Loucy (cell line): ENCODE measurements at regions not wholly inside any gene's neighbourhood (a gene's known extent, or its start where the extent isn't known, plus 50 kb on each side); places are given as distances from the start of the nearest gene placed in this dataset.

ENCODE experiments used
- H2AFZ ChIP-seq: fragments of 200-600 bp; sonication (generic); 2 replicates; pipeline ENCODE4 v1.6.0; 2016; ENCODE audit warnings: antibody characterized with exemption, mild to moderate bottlenecking, low read length, moderate library complexity
- H3F3A ChIP-seq: fragments of 200-600 bp; 2 replicates; pipeline ENCODE4 v1.6.0; 2016; ENCODE audit warnings: antibody characterized with exemption, low read depth, mild to moderate bottlenecking
- H3K27me3 ChIP-seq: fragments of 200-600 bp; sonication (generic); 2 replicates; pipeline ENCODE4 v1.6.1; 2014; ENCODE audit warnings: low read length, mild to moderate bottlenecking; ENCODE audit not compliant: insufficient read depth, poor library complexity, severe bottlenecking
- H3K36me3 ChIP-seq: fragments of 200-600 bp; sonication (generic); 2 replicates; pipeline ENCODE4 v1.6.1; 2016; ENCODE audit warnings: low read length; ENCODE audit not compliant: insufficient read depth
- H3K4me1 ChIP-seq: fragments of 200-600 bp; sonication (generic); 2 replicates; pipeline ENCODE4 v1.5.1; 2014; ENCODE audit warnings: low read length, mild to moderate bottlenecking; ENCODE audit not compliant: insufficient read depth, poor library complexity, severe bottlenecking
- H3K4me2 ChIP-seq: fragments of 200-600 bp; sonication (generic); 2 replicates; pipeline ENCODE4 v1.6.0; 2014; ENCODE audit warnings: antibody characterized with exemption, low read length, low read depth, mild to moderate bottlenecking; ENCODE audit not compliant: poor library complexity, severe bottlenecking
- H3K4me3 ChIP-seq: fragments of 200-600 bp; sonication (generic); 2 replicates; pipeline ENCODE4 v1.5.1; 2014; ENCODE audit warnings: low read length, mild to moderate bottlenecking, mixed read lengths; ENCODE audit not compliant: poor library complexity, severe bottlenecking
- H3K79me2 ChIP-seq: fragments of 200-600 bp; sonication (generic); 2 replicates; pipeline ENCODE4 v1.6.1; 2014; ENCODE audit warnings: low read length; ENCODE audit not compliant: insufficient read depth
- H3K9ac ChIP-seq: fragments of 200-600 bp; sonication (generic); 2 replicates; pipeline ENCODE4 v1.6.0; 2014; ENCODE audit warnings: mild to moderate bottlenecking, low read depth, low read length, moderate library complexity; ENCODE audit not compliant: poor library complexity, severe bottlenecking
- H3K9me2 ChIP-seq: fragments of 200-600 bp; sonication (generic); replicated peaks from 2 replicates; pipeline ENCODE4 v1.6.1; 2016; ENCODE audit warnings: low read depth, low read length, mixed read lengths
- H3K9me3 ChIP-seq: fragments of 200-600 bp; sonication (generic); 2 replicates; pipeline ENCODE4 v1.6.1; 2014; ENCODE audit warnings: mild to moderate bottlenecking, antibody characterized with exemption, low read length, low read depth; ENCODE audit not compliant: insufficient read depth
- H4K20me1 ChIP-seq: fragments of 200-600 bp; sonication (generic); 2 replicates; pipeline ENCODE4 v1.6.0; 2014; ENCODE audit warnings: antibody characterized with exemption, low read length, mild to moderate bottlenecking; ENCODE audit not compliant: insufficient read depth, poor library complexity, severe bottlenecking
- CTCF ChIP-seq: fragments of 200-600 bp; sonication (generic); conservative IDR thresholded peaks from 2 replicates; pipeline ENCODE4 v1.5.1; 2014; ENCODE audit warnings: mild to moderate bottlenecking, antibody characterized with exemption, low read length
- EZH2phosphoT487 ChIP-seq: fragments of 200-600 bp; IDR thresholded peaks from 2 replicates; pipeline ENCODE4 v1.6.1; 2018; ENCODE audit warnings: antibody characterized with exemption, mild to moderate bottlenecking, moderate library complexity, borderline replicate concordance

GRCh38 chr5:105968981-105969380 is 1701.8 kb downstream of the EFNA5 start:
- Histone ChIP-seq H3K27me3 (no peaks in the 10 kb centered on the region), H3K4me1 (no peaks in the 10 kb centered on the region), H3K4me3 (no peak overlapping the region), H3K4me2 (no peak overlapping the region), H3F3A (no peaks in the 10 kb centered on the region), H3K9ac (no peak overlapping the region), H3K36me3 (no peaks in the 10 kb centered on the region), H2AFZ (no peak overlapping the region), H3K79me2 (no peaks in the 10 kb centered on the region), H4K20me1 (no peaks in the 10 kb centered on the region), H3K9me2 (no peaks in the 10 kb centered on the region), H3K9me3 (no peaks in the 10 kb centered on the region)
- TF ChIP-seq EZH2phosphoT487: no peak
- no peak for TF ChIP-seq CTCF

- Histone ChIP-seq H3K36me3 (no peaks in the 10 kb centered on the region), H3K79me2 (no peaks in the 10 kb centered on the region), H3K4me2 (no peak overlapping the region), H3K4me1 (no peaks in the 10 kb centered on the region), H3K4me3 (no peak overlapping the region), H4K20me1 (no peaks in the 10 kb centered on the region), H3K9ac (no peak overlapping the region), H3K9me3 (no peaks in the 10 kb centered on the region), H3F3A (no peaks in the 10 kb centered on the region), H3K27me3 (no peaks in the 10 kb centered on the region), H3K9me2 (no peaks in the 10 kb centered on the region), H2AFZ (no peak overlapping the region)
- TF ChIP-seq EZH2phosphoT487: no peak
- TF ChIP-seq CTCF: no peak
Observed at GRCh38 chr5:105963696-105964255, 1707.0 kb downstream of the EFNA5 start.

- TF ChIP-seq EZH2phosphoT487 (no peak), CTCF (no peak)
- Histone ChIP-seq H3K9me3 (no peaks in the 10 kb centered on the region), H3K4me2 (no peak overlapping the region), H3K9me2 (no peaks in the 10 kb centered on the region), H3F3A (no peaks in the 10 kb centered on the region), H3K4me3 (no peak overlapping the region), H4K20me1 (no peaks in the 10 kb centered on the region), H3K9ac (no peak overlapping the region), H2AFZ (no peak overlapping the region), H3K4me1 (no peaks in the 10 kb centered on the region), H3K79me2 (no peaks in the 10 kb centered on the region), H3K27me3 (no peaks in the 10 kb centered on the region), H3K36me3 (no peaks in the 10 kb centered on the region)
Observed at GRCh38 chr5:105961572-105961971, 1709.2 kb downstream of the EFNA5 start.
